ENCODE measurements at regions not wholly inside any gene's neighbourhood (a gene's known extent, or its start where the extent isn't known, plus 50 kb on each side); places are given as distances from the start of the nearest gene placed in this dataset.

DNA sequence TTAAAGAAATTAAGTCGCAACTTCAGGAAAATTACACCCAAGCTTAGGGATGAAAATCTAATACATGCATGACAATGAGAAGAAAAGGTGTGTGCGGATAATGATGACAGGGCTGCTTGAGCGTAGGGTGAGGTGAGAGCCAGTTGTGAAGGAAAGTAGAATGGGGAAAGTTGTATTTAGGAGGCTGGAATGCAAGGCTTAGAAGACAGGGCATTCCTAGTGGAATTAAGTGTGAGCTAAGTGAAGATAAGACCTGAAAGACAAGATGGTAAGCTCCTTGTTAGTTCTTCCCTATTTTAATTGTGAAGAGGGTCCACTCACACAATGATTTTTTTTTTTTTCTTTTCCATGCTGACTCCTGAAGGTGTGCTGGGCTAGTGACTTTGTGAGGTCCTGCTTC is 519.5 kb upstream of the SALL1 start:
- no peak for DNase-seq (ENCODE audit: low spot score)
- intact Hi-C loops (cut with DNase I) = no loop called here

DNA sequence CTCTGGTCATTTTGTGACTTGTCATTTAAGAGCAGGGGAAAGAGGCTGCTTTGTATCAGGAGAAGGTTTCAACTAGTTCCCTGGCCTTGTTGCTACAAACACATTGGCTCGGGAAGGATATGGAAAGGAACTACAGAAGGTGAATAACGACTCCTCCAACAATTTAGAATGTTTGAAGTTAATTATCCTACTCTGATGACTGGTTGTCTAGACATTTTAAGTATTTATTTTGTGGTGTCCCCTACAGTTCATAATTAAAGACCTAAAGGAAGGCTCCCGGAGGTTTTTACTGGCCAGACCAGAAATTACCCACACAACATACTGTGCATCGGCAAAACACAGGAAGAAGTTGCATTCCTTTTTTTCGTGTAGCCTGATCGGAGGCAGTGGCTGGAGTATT is 515.8 kb upstream of the SALL1 start:
- intact Hi-C loops (cut with DNase I) = no loop called here
- DNase-seq (ENCODE audit: low spot score) = no peak

- intact Hi-C loops (cut with DNase I) = no loop called here
- DNase-seq (ENCODE audit: low spot score) = no peak
Observed at GRCh38 chr16:51666074-51666473, 515.0 kb upstream of the SALL1 start.

DNA sequence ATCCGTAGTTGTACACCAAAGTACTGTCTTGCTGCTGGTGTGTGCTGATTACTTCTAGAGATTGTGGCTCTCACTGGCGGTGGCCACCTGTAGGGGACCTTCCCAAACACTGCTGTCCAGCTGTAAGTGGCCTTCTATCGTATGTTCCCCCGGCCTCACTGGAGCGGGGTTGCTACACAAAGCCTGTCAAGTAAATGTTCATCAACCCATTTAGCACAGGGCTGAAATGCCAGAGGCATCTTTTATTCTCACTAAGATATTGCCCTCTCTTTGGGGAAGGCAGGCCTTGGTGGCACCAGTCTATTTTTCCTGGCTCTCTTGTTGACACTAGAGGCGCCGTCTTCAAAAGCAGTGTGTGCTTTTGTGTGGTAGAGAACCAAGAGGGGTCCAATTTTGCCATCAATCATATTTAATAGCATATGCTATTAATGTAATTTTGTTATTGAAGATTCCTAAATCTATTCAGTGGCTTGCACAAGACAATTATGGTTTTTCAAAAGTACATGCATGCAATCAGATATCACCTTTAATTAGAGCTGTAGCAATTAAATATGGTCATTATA is 514.4 kb upstream of the SALL1 start:
- DNase-seq (ENCODE audit: low spot score) = no peak
- intact Hi-C loops (cut with DNase I) = no loop called here

DNA sequence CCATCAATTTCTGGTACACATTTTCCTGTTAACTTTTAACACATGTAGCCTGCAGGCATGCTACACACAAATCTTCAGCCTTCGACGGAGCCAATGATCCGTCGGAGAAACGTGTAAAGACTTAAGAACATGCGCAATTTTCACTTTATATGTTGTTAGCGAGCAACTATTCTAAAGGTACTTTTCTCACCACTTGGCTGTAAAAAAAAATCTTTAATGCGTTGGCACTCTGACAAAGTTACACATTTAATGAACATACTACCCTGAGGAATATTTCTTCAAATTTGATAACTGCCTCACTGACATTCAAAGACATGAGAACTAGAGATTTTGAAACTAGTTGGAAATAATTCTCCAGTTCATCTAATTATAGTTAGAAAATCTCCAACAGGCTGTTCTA is 507.5 kb upstream of the SALL1 start:
- DNase-seq (ENCODE audit: low spot score) = no peak
- intact Hi-C loops (cut with DNase I) = no loop called here

DNA sequence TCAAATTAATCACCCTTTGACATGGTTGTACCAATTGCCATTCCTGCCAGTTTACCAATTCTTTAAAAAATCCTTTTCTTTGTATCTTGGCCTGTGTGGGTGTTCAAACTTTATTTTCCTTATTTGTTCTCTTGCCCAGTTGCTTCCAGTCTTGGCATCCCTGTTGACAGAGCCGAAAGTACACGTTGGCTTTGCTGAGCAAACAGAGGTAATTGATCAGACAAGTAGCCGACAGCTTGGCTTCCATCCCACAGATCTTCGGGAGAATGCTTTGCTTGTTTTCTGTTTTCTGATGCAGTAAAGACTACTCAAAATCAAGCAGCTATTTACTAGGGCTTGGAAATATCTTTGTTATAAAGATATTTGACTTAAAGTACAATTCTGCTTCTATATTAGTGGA is 506.8 kb upstream of the SALL1 start:
- intact Hi-C loops (cut with DNase I) = no loop called here
- no peak for DNase-seq (ENCODE audit: low spot score)

GRCh38 chr16:51655249-51655648 is 504.2 kb upstream of the SALL1 start:
- intact Hi-C loops (cut with DNase I) = no loop called here
- no peak for DNase-seq (ENCODE audit: low spot score)

DNA sequence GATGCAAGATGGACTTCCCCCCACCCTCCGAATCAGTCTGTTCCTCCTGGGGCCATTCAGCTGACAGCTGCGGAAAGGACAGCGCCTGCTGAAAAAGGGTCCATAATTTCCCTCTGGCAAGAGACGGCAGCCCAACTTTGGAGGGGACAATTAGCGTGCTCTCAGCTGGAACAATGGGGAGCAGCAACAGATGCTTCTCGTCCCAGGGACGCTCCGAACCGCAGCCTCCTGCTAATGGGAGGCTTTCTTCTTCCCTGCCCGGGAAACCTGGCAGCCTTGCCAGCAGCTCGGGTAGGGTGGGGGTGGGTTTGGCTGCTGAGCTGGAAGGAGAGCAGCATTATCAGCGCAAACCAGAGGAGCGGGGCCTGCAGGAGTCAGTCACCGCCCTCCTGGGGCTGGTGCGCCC is 500.0 kb upstream of the SALL1 start:
- intact Hi-C loops (cut with DNase I) = no loop called here
- DNase-seq (ENCODE audit: low spot score) = no peak

DNA sequence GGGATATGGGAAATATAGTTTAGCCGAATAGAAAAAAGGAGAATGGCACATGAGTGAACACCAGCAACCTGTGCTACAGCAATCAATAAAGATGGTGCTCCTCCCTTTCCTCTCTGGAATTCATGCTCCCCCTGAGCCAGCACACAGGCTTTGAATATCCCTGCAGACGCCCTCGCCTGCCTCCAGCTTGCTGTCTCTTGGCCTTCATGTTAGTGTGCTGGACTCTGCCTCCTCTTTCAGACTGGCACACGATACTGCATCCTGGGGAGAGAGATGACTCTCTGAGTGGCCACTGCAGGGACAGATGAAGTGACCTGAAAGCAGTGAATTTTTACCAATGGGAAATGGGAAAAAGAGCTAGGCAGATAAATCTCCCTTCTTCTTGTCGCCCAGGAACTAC is 498.6 kb upstream of the SALL1 start:
- DNase-seq (ENCODE audit: low spot score) = no peak
- intact Hi-C loops (cut with DNase I) = no loop called here

DNA sequence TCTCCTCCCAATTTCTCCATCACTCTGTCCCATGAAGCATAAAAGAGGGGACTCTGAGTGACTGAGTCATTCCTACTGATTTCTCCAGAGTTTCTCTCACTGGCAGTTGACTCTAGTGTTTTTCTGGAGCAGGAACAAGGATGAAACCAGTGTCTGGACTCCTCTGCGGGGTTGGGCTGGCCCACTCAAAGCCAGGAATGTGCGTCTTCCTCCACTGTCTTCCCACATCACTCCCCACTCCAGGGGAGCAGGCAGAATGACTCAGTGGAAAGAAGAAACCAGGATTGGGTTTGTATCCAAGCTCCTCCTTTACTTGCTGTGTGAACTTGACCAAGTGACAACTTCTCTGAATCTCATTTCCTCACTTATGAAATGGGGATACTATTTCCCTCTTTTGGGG is 497.5 kb upstream of the SALL1 start:
- DNase-seq (ENCODE audit: low spot score) = no peak
- intact Hi-C loops (cut with DNase I) = no loop called here

DNA sequence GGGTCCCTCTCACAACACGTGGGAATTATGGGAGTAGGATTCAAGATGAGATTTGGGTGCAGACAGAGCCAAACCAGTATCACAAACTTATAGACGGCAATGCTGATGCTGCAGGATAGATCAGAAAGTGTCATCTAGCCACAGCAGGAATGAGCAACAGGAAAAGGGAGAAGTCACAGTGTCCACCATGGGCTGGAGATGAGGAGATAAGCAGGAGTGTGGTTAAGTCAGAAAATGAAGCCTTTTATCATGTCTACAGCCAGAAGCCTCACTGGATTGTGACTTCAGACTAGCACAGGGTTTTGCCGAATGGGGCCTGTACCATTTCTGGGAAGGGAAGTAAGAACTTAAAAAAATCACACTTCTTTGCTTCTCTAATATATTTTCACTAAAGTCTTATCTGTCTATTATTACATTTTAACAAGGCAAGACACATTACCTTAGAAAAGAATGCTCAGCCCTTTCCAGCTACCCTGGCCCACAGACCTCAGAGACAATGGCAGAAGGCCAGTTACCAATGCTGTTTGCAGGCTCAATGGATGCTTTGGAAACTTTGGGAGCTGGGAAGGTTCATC is 490.2 kb upstream of the SALL1 start:
- intact Hi-C loops (cut with DNase I) = no loop called here
- no peak for DNase-seq (ENCODE audit: low spot score)

- no peak for DNase-seq (ENCODE audit: low spot score)
Observed at GRCh38 chr16:51640196-51640595, 489.1 kb upstream of the SALL1 start.

GRCh38 chr16:51638339-51639135 is 487.5 kb upstream of the SALL1 start:
- DNase-seq (ENCODE audit: low spot score) = no peak
- intact Hi-C loops (cut with DNase I) = no loop called here

More at GRCh38 chr16:51640196-51640595, 489.1 kb upstream of the SALL1 start:
- intact Hi-C loops (cut with DNase I) = no loop called here

DNA sequence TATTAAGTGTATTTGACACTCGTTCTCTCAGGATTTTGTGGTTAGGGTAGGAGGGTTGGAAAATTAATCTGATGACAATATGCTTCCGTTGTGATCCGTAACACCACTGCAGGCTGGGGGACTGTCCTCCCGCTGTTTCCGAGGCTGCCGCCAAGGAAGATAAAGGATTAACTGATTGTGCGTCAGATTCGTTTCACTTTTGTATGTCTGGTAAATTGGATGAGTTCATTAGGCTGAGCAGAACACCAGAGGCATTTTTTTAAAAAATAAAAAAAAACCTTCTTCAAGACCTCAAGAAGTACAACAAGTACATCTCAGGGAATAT is 486.7 kb upstream of the SALL1 start:
- intact Hi-C loops (cut with DNase I) = no loop called here
- no peak for DNase-seq (ENCODE audit: low spot score)

DNA sequence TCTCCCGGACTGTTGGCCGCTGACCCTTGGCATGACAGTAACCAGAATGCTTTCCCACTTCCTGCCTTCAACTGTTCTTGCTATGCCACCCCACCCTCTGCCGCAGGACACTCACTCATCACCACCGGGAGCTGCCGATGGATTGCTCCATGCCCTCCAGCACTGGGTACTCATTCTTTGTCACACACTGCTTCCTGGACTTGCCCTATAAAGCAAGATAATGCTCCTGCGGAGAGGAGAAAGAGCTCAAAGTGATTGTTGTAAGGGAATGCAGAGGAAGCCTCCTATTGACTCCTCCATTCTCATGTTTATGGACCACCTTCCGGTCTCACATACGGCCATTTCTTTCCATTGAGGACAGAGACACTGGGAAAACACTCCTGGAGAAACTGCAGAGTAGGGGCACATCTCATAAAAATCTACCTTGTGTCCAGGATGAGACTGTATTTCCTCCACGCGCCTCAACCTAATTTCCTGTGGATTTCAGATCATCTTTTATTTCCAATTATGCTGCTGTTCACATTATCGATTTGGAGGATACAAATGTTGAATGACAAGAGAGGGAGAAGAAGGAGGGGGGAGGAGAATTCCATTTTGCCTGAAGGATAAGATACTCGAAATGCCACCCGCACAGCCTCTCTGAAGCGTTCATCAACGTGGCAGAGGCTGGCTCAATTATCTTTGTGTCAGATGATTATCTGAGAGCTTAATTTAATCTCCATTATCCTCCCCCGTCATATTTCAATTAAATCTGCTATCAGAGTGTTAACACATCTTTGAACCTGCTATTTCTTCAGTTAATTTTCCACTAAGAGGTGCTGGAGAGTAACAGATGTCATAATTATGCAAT is 486.1 kb upstream of the SALL1 start:
- DNase-seq (ENCODE audit: low spot score) = no peak

DNA sequence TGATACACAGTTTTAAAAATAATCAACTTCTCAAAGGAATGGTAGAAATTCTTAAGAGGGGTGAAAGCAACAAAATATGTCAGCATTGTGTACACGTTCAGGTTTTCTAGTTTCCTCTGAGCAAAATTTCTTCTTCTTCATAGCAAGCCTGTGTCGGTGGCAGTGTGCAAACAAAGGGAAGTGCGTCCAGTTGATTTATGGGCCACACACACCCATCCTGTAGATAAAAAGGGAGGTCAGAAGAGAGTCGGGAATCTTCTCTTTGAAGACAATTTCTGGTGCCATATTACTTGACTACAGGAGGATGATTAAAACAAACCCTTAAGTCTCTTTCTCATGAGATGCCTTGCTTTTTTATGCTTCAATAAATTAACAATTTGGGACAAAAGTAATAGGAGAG is 484.1 kb upstream of the SALL1 start:
- DNase-seq (ENCODE audit: low spot score) = no peak
- intact Hi-C loops (cut with DNase I) = no loop called here

More for the DNA sequence above, 486.1 kb upstream of the SALL1 start:
- intact Hi-C loops (cut with DNase I) = no loop called here

DNA sequence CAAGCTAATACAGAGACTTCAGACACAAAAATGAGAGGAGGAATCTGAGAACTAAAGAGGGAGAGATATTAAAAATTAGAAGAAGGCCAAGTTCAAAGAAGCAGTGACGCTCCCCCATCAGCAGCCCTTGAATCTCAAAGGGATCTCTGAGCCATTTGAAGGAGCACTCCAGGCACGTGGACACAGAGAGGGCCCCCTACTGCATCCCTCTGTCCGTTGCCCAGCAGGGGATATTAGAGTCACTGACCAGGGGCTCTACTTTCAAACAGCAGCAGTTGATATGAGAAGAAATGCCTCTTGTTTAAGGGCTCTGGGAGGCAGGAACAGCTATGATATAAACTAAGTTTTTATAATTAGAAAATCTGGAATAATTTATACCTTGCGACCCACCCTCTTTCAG is 479.0 kb upstream of the SALL1 start:
- DNase-seq (ENCODE audit: low spot score) = no peak
- intact Hi-C loops (cut with DNase I) = loop anchor here in 1 of 2 donors (5.0 kb wide), 1 partner anchor 297 kb away; no protein-coding TSS in a partner anchor

- intact Hi-C loops (cut with DNase I) = no loop called here
- DNase-seq (ENCODE audit: low spot score) = no peak
Observed at GRCh38 chr16:51629576-51629975, 478.5 kb upstream of the SALL1 start.

DNA sequence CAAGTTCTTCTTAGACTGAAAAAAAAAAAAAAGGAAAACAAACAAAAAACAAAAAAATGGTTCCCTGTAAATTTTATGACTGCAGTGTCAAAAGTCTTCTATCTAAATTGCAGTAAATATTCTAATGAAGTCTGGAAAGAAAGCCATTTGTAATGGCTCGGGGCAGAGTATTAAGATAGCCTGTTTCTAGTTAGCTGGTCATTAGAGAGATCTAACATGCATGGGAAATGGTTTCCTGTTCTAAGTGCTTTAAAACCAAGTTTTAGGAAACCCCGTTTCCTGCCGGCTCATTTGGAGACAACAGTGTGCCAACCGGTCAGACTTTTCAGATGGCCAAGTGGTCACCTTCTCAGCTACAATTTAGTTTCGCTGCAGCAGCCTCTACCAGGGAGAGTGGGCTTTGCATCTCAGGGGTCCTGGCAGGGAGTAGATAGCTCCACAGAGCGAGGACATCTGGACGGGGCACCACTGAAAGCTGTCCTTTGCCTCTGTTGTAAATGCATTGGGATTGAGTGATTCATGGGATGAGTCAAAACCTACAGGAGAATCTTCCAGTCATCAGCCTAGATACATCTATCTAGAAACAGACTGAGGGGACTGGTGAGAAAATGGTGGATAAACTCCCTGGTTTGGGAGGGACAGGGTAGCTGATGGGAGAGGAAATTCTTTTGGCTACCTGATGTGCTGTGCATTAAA is 473.2 kb upstream of the SALL1 start:
- intact Hi-C loops (cut with DNase I) = no loop called here
- no peak for DNase-seq (ENCODE audit: low spot score)

- no peak for DNase-seq (ENCODE audit: low spot score)
- intact Hi-C loops (cut with DNase I) = no loop called here
Observed at GRCh38 chr16:51621610-51622009, 470.5 kb upstream of the SALL1 start.
